Dendritic cell treated with granulocyte-macrophage colony-stimulating factor and Interleukin-4, amounts not matched to agents 40 ng/mL and 50 ng/mL, for 4 days (primary cell): ENCODE measurements at regions not wholly inside any gene's neighbourhood (a gene's known extent, or its start where the extent isn't known, plus 50 kb on each side); places are given as distances from the start of the nearest gene placed in this dataset.

ENCODE experiments used
- H3K27ac Mint-ChIP-seq: one replicate; pipeline ENCODE4 v1.8.0; 2022; ENCODE audit warnings: mild to moderate bottlenecking, mixed read lengths
- H3K27me3 Mint-ChIP-seq: one replicate; pipeline ENCODE4 v1.8.0; 2022; ENCODE audit warnings: mild to moderate bottlenecking, mixed read lengths
- H3K36me3 Mint-ChIP-seq: one replicate; pipeline ENCODE4 v1.8.0; 2022; ENCODE audit warnings: low read depth, mixed read lengths
- H3K4me1 Mint-ChIP-seq: one replicate; pipeline ENCODE4 v1.8.0; 2022; ENCODE audit warnings: low read depth, mixed read lengths
- H3K4me3 Mint-ChIP-seq: one replicate; pipeline ENCODE4 v1.8.0; 2022; ENCODE audit warnings: mild to moderate bottlenecking, moderate library complexity, mixed read lengths
- H3K9me3 Mint-ChIP-seq: one replicate; pipeline ENCODE4 v1.8.0; 2022; ENCODE audit warnings: mixed read lengths
- intact Hi-C: fragments of 100-400 bp; cut with micrococcal nuclease; formaldehyde crosslinking; loops from one replicate; pipeline ENCODE4 v1.15.0; 2022

GRCh38 chr9:79799691-79800335 is 228.0 kb downstream of the TLE4 start:
- Mint-ChIP-seq H3K27me3 (no peaks in the 10 kb centered on the region), H3K4me1 (no peaks in the 10 kb centered on the region), H3K36me3 (no peaks in the 10 kb centered on the region), H3K4me3 (no peak overlapping the region), H3K9me3 (no peaks in the 10 kb centered on the region), H3K27ac (no peak overlapping the region)
- intact Hi-C loops, result no loop called here

DNA sequence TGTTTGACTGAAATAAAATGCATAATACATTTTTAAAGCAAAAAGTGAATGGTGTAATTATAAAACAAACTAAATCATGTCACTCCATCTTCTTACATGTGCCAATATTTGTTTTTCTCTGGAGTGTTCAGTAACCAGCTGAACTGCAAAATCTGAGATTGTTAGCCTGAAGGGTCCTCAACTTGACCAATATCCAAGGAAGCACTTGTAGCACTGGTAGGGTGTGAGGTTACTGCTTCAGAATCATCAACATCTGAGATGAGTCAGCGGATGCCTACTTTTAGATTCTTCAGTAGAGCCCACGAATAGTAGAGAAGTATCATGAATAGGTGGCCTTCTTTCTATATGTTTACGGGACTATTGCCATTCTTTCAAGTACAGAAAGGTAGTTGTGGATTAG is 226.7 kb downstream of the TLE4 start:
- intact Hi-C loops, result no loop called here
- Mint-ChIP-seq H3K27me3 (no peaks in the 10 kb centered on the region), H3K36me3 (no peaks in the 10 kb centered on the region), H3K4me1 (no peaks in the 10 kb centered on the region), H3K4me3 (no peak overlapping the region), H3K27ac (no peak overlapping the region), H3K9me3 (no peaks in the 10 kb centered on the region)

DNA sequence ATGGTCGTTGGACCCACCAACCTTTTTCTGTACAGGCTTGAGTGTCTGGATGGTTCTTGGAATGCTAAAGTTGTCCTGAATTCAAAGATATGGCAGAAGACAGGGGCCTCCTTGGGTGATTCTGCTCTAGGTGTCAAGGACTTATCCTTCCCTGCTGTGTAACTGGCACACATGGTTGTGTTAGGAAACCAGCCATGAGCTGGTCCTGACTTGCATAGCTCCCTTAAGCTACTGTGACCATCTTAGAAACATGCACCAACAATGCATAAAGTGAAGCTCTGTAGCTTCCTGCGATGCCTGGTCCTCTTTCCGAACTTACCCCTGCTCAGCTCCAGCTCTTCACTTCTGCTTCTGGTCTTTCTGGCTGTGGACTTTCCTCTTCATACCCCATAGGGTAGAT is 224.6 kb downstream of the TLE4 start:
- Mint-ChIP-seq H3K27ac (no peak overlapping the region), H3K4me3 (no peak overlapping the region), H3K36me3 (no peaks in the 10 kb centered on the region), H3K4me1 (no peaks in the 10 kb centered on the region), H3K9me3 (no peaks in the 10 kb centered on the region), H3K27me3 (no peaks in the 10 kb centered on the region)
- intact Hi-C loops, result no loop called here

DNA sequence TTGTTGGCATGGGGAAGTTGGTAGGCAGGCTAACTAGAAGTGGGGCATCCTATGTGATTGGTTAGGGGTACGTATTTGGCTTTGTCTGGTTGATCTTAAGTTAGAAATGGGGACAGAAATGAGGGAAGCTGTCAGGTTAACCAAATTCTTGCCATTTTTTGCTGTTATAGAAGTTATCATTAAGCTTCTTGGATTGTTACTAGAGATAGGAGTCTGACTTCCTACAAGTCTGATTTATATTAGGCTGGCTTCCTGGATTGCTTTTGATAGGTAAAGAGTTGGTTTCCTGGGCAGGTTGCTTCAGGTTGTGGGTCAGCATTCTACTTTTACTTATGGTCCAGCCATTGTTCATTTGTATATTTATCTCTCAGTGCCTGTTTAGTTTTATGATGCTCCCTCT is 216.9 kb downstream of the TLE4 start:
- intact Hi-C loops, result no loop called here
- no peaks in the 10 kb centered on the region for H3K36me3 Mint-ChIP-seq

GRCh38 chr9:79781263-79781662 is 209.5 kb downstream of the TLE4 start:
- Mint-ChIP-seq H3K27ac (no peak overlapping the region), H3K4me3 (no peak overlapping the region), H3K4me1 (no peaks in the 10 kb centered on the region), H3K36me3 (no peaks in the 10 kb centered on the region), H3K27me3 (no peaks in the 10 kb centered on the region), H3K9me3 (peaks cover 11% of the 10 kb centered on the region)
- intact Hi-C loops, result no loop called here

More for the DNA sequence above, 216.9 kb downstream of the TLE4 start:
- H3K27me3 Mint-ChIP-seq, result no peaks in the 10 kb centered on the region
- H3K27ac Mint-ChIP-seq, result no peak overlapping the region
- no peaks in the 10 kb centered on the region for H3K4me1 Mint-ChIP-seq
- no peak overlapping the region for H3K4me3 Mint-ChIP-seq
- peaks cover 10% of the 10 kb centered on the region for H3K9me3 Mint-ChIP-seq

GRCh38 chr9:79780559-79780958 is 208.8 kb downstream of the TLE4 start:
- peaks cover 11% of the 10 kb centered on the region for H3K9me3 Mint-ChIP-seq
- intact Hi-C loops, result no loop called here

GRCh38 chr9:79779901-79780300 is 208.1 kb downstream of the TLE4 start:
- Mint-ChIP-seq H3K4me1 (no peaks in the 10 kb centered on the region), H3K27me3 (no peaks in the 10 kb centered on the region), H3K36me3 (no peaks in the 10 kb centered on the region), H3K4me3 (no peak overlapping the region), H3K27ac (no peak overlapping the region), H3K9me3 (peaks cover 11% of the 10 kb centered on the region)
- intact Hi-C loops, result no loop called here

More at GRCh38 chr9:79780559-79780958, 208.8 kb downstream of the TLE4 start:
- Mint-ChIP-seq H3K27ac (no peak overlapping the region), H3K36me3 (no peaks in the 10 kb centered on the region), H3K27me3 (no peaks in the 10 kb centered on the region), H3K4me1 (no peaks in the 10 kb centered on the region), H3K4me3 (no peak overlapping the region)

DNA sequence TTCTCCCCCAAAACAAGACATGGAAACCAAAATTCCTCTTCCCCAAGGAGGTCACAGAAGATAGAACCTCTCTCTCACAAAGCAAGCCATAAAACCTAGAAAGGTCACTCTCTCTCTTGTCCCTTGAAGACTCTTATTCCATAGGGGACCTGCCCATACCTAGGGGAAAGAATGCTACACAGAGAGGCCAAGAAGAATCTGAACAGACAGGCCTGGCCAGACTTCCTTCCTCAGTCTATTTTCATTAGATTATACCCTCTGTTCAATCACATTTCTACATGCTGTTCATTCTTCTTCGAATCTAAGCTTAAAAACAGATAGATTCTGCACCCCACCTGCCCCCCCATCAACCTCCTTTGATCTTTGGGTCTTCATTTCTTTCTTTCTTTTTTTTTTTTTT is 206.8 kb downstream of the TLE4 start:
- intact Hi-C loops, result no loop called here
- Mint-ChIP-seq H3K9me3 (peaks cover 11% of the 10 kb centered on the region), H3K36me3 (no peaks in the 10 kb centered on the region), H3K27ac (no peak overlapping the region), H3K4me3 (no peak overlapping the region), H3K27me3 (no peaks in the 10 kb centered on the region), H3K4me1 (no peaks in the 10 kb centered on the region)

DNA sequence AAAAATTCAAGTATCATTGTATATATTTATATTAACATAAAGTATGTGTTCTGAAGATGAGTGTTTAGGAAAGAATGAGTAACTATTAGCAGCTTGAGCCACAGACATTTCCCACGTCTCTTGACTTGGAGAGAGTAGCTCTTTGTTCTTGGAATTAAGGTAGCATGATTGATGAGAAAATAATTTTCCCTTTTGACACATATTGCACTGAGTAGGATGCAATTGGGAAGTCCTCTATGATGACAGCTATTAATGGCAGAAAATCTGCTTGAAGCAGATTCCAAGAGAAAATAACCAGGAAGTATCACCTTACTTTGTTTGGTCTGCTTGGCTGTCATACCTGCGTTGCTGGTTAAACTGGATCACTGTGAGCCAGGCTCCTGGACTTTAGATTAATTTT is 204.8 kb downstream of the TLE4 start:
- Mint-ChIP-seq H3K4me1 (no peaks in the 10 kb centered on the region), H3K27ac (no peak overlapping the region), H3K4me3 (no peak overlapping the region), H3K36me3 (no peaks in the 10 kb centered on the region), H3K27me3 (peaks cover 2% of the 10 kb centered on the region), H3K9me3 (no peaks in the 10 kb centered on the region)
- intact Hi-C loops, result no loop called here
